Stomach smooth muscle (tissue), 2 donors: ENCODE measurements at regions not wholly inside any gene's neighbourhood (a gene's known extent, or its start where the extent isn't known, plus 50 kb on each side); places are given as distances from the start of the nearest gene placed in this dataset.

Experiments used
- H3K27ac ChIP-seq: one replicate; pipeline ENCODE4 v1.7.0; 2013; ENCODE audit warnings: mild to moderate bottlenecking, low read length, inconsistent platforms
- H3K27me3 ChIP-seq, 2 donors: one replicate each; pipeline ENCODE4 v1.7.0; 2013; ENCODE audit warnings: low read length in 2 of 2; ENCODE audit not compliant: insufficient read depth in 2 of 2, control insufficient read depth in 1 of 2
- H3K36me3 ChIP-seq, 2 donors: one replicate each; pipeline ENCODE4 v1.7.0; 2013; ENCODE audit warnings: low read length in 2 of 2; ENCODE audit not compliant: control insufficient read depth in 2 of 2, insufficient read depth in 2 of 2
- H3K4me1 ChIP-seq: one replicate; pipeline ENCODE4 v1.7.0; 2013; ENCODE audit warnings: low read length; ENCODE audit not compliant: control insufficient read depth, insufficient read depth
- H3K4me3 ChIP-seq, 2 donors: one replicate each; pipeline ENCODE4 v1.7.0; 2013; ENCODE audit warnings: low read length in 2 of 2
- H3K9ac ChIP-seq, 2 donors: one replicate each; pipeline ENCODE4 v1.7.0; 2013; ENCODE audit warnings: low read length in 2 of 2, mild to moderate bottlenecking in 1 of 2
- H3K9me3 ChIP-seq, 2 donors: one replicate each; pipeline ENCODE4 v1.7.0; 2013; ENCODE audit warnings: low read length in 2 of 2; ENCODE audit not compliant: control insufficient read depth in 2 of 2
- donor health status: healthy.
- donor health status: Pancreatic carcinoma.

DNA sequence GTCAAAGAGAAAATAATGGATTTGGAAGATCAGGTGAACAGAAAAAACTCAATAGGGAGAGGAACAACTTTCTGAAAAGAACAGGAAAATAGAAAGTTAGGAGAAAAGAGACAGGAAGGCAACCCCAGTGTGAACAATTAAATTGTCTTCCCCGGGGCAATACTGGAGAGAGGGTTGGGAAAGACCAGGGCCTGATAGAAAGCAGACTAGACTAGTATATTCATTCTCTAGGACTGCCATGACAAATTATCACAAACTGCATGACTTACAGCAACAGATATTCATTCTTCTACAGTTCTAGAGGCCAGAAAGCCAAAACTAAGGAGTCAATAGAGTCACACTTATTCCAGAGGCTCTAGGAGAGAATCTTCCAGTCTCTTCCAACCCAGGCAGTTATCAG lies 482.8 kb downstream of the SOX6 start:
- H3K4me3 ChIP-seq = no peak overlapping the region
- H3K9ac ChIP-seq = no peak overlapping the region
- H3K4me1 ChIP-seq = no peaks in the 10 kb centered on the region
- no peaks in the 10 kb centered on the region for H3K36me3 ChIP-seq
- H3K9me3 ChIP-seq = peaks cover 3% of the 10 kb centered on the region in 2 donors
- no peak overlapping the region for H3K27ac ChIP-seq
- no peaks in the 10 kb centered on the region for H3K27me3 ChIP-seq

DNA sequence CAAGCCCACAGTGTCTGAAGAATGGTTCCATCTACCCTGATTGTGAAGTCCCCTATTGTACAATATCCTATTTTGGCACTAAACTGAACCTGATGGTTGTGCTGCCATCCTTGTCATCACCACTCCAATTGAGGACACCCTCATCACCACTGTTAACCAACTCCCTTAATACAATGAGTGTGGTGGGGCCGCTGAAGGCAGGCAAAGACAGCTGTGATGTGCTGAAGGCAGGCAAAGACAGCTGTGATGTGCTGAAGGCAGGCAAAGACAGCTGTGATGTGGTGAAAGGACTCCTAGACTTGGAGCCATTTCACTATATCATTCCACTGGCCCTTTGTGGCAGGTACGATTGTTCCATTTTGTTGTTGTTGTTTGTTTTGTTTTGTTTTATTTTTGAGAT lies 481.6 kb downstream of the SOX6 start:
- Histone ChIP-seq H3K4me3 (no peak overlapping the region), H3K27me3 (no peaks in the 10 kb centered on the region), H3K9me3 (peaks cover 3% of the 10 kb centered on the region in 2 donors), H3K36me3 (no peaks in the 10 kb centered on the region), H3K27ac (no peak overlapping the region), H3K9ac (no peak overlapping the region), H3K4me1 (no peaks in the 10 kb centered on the region)

DNA sequence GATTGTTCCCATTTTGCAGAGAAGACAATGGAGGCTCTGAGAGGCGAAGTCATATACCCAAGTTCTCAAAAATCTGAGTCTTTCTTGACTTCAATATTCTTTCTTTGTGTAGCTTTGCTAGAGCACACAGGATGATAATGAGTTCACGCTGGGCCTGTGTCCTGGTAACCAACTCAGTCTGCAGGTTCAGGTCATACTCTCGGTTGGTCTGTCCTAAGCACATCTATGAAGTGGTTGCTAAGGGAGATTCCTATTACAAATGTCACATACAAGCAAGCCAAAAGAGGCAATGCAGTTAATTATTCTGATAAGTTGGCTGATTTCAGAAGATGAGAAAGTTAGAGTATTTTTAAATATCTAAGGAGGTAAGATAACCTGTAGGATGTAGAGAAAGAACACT lies 481.0 kb downstream of the SOX6 start:
- Histone ChIP-seq H3K9ac (no peak overlapping the region), H3K9me3 (peaks cover 3% of the 10 kb centered on the region in 2 donors), H3K36me3 (no peaks in the 10 kb centered on the region), H3K27me3 (no peaks in the 10 kb centered on the region), H3K4me1 (no peaks in the 10 kb centered on the region), H3K27ac (no peak overlapping the region), H3K4me3 (no peak overlapping the region)

DNA sequence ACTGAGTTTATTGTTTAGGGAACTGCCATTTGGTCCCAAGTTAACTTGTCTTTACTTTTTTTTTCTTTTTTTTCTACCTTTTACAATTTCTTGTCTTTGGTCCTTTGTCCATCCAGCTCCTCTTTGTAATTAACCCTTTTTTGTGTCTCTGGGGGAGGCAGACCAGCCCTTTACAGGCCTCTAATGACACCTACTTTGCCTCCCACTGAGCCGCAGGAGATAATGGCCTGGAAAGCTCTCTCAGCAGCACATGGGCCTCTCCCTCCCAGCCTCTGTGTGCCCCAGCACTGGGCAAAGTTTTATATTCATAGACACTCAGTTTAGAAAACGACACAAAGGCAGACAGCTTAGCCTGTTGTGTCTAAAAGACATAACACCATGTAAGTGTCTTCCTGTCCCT lies 480.4 kb downstream of the SOX6 start:
- H3K27ac ChIP-seq = no peak overlapping the region
- H3K36me3 ChIP-seq = no peaks in the 10 kb centered on the region
- H3K4me1 ChIP-seq = no peaks in the 10 kb centered on the region
- no peak overlapping the region for H3K4me3 ChIP-seq
- H3K27me3 ChIP-seq = no peaks in the 10 kb centered on the region
- peaks cover 3% of the 10 kb centered on the region in 2 donors for H3K9me3 ChIP-seq
- H3K9ac ChIP-seq = no peak overlapping the region

DNA sequence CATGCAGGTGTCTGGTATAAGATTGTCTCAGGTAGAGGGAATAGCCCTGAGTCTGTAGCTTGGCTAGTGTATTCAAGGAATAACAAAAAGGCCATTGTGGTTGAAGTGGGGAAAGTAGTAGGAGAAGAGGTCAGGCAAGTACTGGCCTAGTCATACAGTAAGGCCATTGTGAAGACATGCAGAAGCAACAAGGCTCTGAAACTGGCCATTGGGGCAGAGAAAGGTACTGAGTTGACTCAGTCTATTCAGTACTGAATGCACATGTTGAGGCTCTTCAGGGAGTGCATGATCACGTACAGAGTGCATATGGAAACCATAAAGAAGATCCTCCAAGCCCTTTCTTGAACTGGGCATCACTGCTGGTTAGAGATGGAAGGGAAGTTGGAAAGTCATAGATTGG lies 477.6 kb downstream of the SOX6 start:
- Histone ChIP-seq H3K4me3 (no peak overlapping the region), H3K27ac (no peak overlapping the region), H3K4me1 (no peaks in the 10 kb centered on the region), H3K36me3 (no peaks in the 10 kb centered on the region), H3K27me3 (no peaks in the 10 kb centered on the region), H3K9ac (no peak overlapping the region), H3K9me3 (no peaks in the 10 kb centered on the region)

DNA sequence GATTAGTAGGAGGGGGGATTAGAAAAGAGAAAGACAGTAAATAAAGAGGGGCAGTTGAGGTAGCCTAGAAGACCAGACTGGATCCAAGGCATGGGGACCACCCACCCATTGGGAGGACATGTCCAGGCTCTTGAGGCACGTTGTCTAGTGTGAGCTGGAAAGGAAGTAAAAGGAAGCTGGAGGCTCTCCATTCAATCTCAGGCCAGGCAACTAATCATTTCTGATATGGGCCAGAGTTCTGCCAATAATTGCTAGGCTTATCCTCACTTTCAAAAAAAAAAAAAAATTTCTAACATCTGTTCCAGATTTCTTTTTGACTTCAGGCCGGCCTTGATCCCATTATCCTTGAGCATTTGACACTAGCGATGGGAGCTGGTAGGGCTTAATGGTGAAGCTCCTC lies 476.1 kb downstream of the SOX6 start:
- H3K4me1 ChIP-seq = peaks cover 7% of the 10 kb centered on the region
- H3K9me3 ChIP-seq = no peaks in the 10 kb centered on the region
- H3K27me3 ChIP-seq = no peaks in the 10 kb centered on the region
- no peak overlapping the region for H3K4me3 ChIP-seq
- H3K9ac ChIP-seq = no peak overlapping the region
- H3K27ac ChIP-seq = no peak overlapping the region
- H3K36me3 ChIP-seq = no peaks in the 10 kb centered on the region

DNA sequence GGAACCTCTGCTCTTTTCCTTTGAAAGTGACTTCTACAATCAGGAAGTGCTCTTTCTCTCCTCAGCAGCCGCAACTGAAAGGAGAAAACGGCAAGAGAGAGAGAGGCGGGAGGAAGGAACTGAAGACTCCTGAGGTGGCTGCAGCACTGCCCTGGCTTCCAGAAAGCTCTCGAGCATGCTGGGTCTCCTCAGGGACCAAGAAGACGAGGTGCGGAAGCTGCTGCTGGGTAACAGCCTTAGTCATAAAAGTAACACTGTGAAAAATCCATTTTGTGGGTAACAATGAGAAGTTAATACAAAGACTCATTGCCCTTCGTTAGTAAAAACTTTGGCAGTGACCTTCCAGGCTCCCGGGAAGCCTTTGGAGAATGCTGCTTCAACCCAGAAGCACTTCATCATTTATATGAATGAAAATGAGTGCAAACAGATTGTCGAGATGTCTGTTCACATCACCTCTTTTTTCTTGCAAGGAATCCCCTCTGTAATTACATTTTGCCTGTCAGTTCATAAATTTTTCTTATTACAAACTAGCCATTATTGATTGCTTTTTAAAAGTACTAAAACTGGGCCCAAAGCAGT lies 473.4 kb downstream of the SOX6 start:
- no peaks in the 10 kb centered on the region for H3K9me3 ChIP-seq
- H3K36me3 ChIP-seq = no peaks in the 10 kb centered on the region
- H3K9ac ChIP-seq = no peak overlapping the region
- no peak overlapping the region for H3K4me3 ChIP-seq
- peaks cover 7% of the 10 kb centered on the region for H3K4me1 ChIP-seq
- H3K27me3 ChIP-seq = no peaks in the 10 kb centered on the region
- no peak overlapping the region for H3K27ac ChIP-seq

DNA sequence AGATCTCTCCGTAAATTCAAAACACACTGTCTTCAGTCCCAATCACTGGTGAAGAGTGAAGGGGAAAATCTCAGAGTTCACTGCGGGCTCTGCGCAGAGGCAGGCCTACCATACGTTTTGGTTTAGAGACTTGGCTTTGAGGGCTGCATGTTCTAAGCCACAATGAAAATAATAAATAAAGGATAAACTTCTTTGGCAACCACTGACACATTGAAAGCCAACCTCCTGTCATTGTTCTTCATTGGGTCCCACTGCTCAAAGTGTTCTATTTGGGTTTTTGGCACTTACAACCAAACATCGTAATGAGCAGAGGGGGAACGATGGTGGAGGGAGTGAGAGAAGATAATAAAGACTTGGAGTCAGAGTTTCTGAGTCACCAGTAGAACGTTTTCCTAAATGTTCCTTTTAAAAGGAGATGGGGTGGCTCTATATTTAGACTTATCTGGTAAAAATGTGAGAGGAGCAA lies 472.9 kb downstream of the SOX6 start:
- Histone ChIP-seq H3K4me1 (peaks cover 7% of the 10 kb centered on the region), H3K4me3 (no peak overlapping the region), H3K36me3 (no peaks in the 10 kb centered on the region), H3K27me3 (no peaks in the 10 kb centered on the region), H3K9ac (no peak overlapping the region), H3K9me3 (no peaks in the 10 kb centered on the region), H3K27ac (peak overlapping the region; percentile 58)

DNA sequence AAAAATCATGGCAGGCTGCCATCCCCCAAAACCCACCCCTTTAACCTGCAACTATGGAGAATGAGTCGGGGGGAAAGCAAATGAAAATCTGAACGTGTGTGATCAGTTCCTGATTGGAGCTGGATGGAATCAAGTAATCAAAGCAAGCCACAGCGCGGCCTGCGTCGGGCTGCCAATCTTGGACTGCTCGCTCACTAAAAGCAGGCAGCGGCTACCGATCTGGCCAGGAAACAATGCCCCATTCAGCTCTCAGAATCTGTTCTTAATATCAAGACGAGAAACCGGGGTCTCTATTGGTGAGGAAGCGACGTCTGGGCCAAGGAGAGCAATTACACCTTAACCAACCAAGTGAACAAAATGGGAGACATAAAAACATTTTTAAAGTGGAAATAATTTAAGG lies 472.2 kb downstream of the SOX6 start:
- Histone ChIP-seq H3K36me3 (no peaks in the 10 kb centered on the region), H3K27ac (peak overlapping the region; percentile 58), H3K27me3 (no peaks in the 10 kb centered on the region), H3K9me3 (no peaks in the 10 kb centered on the region), H3K4me3 (no peak overlapping the region), H3K4me1 (peaks cover 7% of the 10 kb centered on the region), H3K9ac (peak overlapping the region in 1 of 2 donors; percentile 29)

DNA sequence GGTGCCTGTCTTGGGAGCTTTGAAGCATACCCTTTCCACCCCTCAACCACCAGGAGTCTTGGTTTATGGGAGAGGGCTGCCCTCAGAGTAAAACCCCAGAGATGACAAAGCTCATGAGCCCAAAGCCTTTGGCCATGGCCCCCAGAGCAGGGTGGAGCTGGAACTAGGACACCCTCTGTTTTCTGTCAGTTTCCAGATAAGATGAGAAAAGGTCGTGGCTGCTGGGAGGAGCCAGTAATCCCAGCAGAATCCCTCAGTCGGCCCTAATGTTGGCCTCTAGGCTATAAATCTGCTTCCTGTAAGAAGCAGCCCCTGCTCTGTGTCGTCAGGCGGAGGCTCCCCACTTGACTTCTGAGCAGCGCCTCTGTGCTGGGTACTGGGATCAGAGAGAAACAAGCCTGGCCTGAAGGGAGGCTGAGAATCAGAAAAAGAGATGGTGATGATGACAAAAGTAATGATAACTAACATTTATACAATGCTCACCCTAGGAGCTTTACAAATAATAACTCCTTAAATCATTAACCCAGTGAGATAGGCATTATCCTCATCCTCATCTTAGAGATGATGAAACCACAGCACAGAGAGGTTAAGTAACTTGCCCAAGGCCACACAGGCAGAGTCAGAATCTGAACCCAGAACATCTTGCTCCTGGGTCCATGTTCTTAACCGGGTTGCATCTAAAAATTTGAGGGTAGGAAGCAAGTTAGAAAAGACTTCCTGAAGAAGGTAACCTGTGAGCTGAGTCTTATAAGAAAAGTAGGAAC lies 471.4 kb downstream of the SOX6 start:
- H3K36me3 ChIP-seq = no peaks in the 10 kb centered on the region
- H3K27me3 ChIP-seq = no peaks in the 10 kb centered on the region
- H3K9ac ChIP-seq = no peak overlapping the region
- H3K4me3 ChIP-seq = no peak overlapping the region
- H3K27ac ChIP-seq = peak overlapping the region; percentile 58
- no peaks in the 10 kb centered on the region for H3K9me3 ChIP-seq
- H3K4me1 ChIP-seq = peaks cover 12% of the 10 kb centered on the region

DNA sequence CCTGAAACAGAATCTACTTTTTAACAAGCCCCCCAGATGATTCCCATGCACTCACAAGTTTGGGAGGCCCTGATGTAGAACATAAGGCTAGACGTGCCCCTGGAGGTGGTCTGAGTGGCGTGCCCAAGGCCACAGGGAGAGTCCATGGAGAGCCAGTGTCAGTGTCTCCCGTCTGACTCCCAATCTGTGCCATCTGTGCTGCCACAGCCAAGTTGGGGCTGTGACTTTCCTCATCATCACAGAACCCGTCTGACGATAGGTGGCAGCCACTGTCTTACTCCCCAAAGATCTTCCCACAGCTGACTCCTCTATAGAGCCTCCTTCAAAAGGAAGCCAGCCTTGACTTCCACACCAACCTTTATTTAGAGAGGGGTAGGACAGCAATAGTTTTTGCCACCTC lies 470.5 kb downstream of the SOX6 start:
- H3K9ac ChIP-seq = no peak overlapping the region
- H3K36me3 ChIP-seq = no peaks in the 10 kb centered on the region

More for the DNA sequence above, 470.5 kb downstream of the SOX6 start:
- H3K4me3 ChIP-seq = no peak overlapping the region
- H3K9me3 ChIP-seq = no peaks in the 10 kb centered on the region
- H3K27me3 ChIP-seq = no peaks in the 10 kb centered on the region
- H3K4me1 ChIP-seq = peaks cover 14% of the 10 kb centered on the region
- no peak overlapping the region for H3K27ac ChIP-seq
